Trophoblast cell (in vitro differentiated cells and primary cell): ENCODE measurements at regions not wholly inside any gene's neighbourhood (a gene's known extent, or its start where the extent isn't known, plus 50 kb on each side); places are given as distances from the start of the nearest gene placed in this dataset.

ENCODE experiments used
- DNase-seq, 2 donors: peaks; one replicate each; pipeline ENCODE4 v3.0.0-alpha.2; 2016
- H2AFZ ChIP-seq: 2 replicates; pipeline ENCODE4 v1.6.1; 2013; ENCODE audit warnings: low read length, moderate library complexity, mild to moderate bottlenecking; ENCODE audit not compliant: insufficient read depth, poor library complexity
- H2AK5ac ChIP-seq: 2 replicates; pipeline ENCODE4 v1.6.1; 2013; ENCODE audit warnings: mild to moderate bottlenecking, low read length
- H2BK120ac ChIP-seq: 2 replicates; pipeline ENCODE4 v1.6.1; 2013; ENCODE audit warnings: low read length, mild to moderate bottlenecking, moderate library complexity; ENCODE audit not compliant: insufficient read depth, poor library complexity
- H2BK12ac ChIP-seq: 2 replicates; pipeline ENCODE4 v1.6.1; 2013; ENCODE audit warnings: mild to moderate bottlenecking, low read length, moderate library complexity
- H2BK5ac ChIP-seq: 2 replicates; pipeline ENCODE4 v1.6.1; 2013; ENCODE audit warnings: low read length, low read depth, moderate library complexity, mild to moderate bottlenecking; ENCODE audit not compliant: poor library complexity
- H3K14ac ChIP-seq: 2 replicates; pipeline ENCODE4 v1.6.1; 2013; ENCODE audit warnings: mild to moderate bottlenecking, low read length
- H3K18ac ChIP-seq: 2 replicates; pipeline ENCODE4 v1.6.1; 2013; ENCODE audit warnings: mild to moderate bottlenecking, low read length
- H3K23ac ChIP-seq: 2 replicates; pipeline ENCODE4 v1.6.1; 2013; ENCODE audit warnings: low read length
- H3K27ac ChIP-seq: 2 replicates; pipeline ENCODE4 v1.5.1; 2013; ENCODE audit warnings: low read depth, mild to moderate bottlenecking, inconsistent platforms, low read length, moderate library complexity
- H3K27me3 ChIP-seq: 2 replicates; pipeline ENCODE4 v1.6.1; 2013; ENCODE audit warnings: inconsistent platforms, mild to moderate bottlenecking, low read length, moderate library complexity; ENCODE audit not compliant: insufficient read depth
- H3K36me3 ChIP-seq, 2 experiments: 1 replicate in 1 of 2; 2 replicates in 1 of 2; pipeline ENCODE4 v1.6.1; 2013; ENCODE audit warnings: low read length in 2 of 2, mild to moderate bottlenecking in 2 of 2, moderate library complexity in 1 of 2; ENCODE audit not compliant: insufficient read depth in 2 of 2, control insufficient read depth in 1 of 2
- H3K4ac ChIP-seq: 2 replicates; pipeline ENCODE4 v1.6.1; 2013; ENCODE audit warnings: low read depth, mild to moderate bottlenecking, low read length, moderate library complexity
- H3K4me1 ChIP-seq, 2 experiments: 1 replicate in 1 of 2; 2 replicates in 1 of 2; pipeline ENCODE4 v1.6.1; 2013; ENCODE audit warnings: low read length in 2 of 2, mild to moderate bottlenecking in 2 of 2, moderate library complexity in 1 of 2; ENCODE audit not compliant: insufficient read depth in 2 of 2, control insufficient read depth in 1 of 2
- H3K4me2 ChIP-seq: 2 replicates; pipeline ENCODE4 v1.6.1; 2013; ENCODE audit warnings: inconsistent platforms, mild to moderate bottlenecking, low read length, moderate library complexity
- H3K4me3 ChIP-seq: 2 replicates; pipeline ENCODE4 v1.5.1; 2013; ENCODE audit warnings: mild to moderate bottlenecking, low read depth, low read length, inconsistent platforms
- H3K79me1 ChIP-seq: one replicate; pipeline ENCODE4 v1.6.1; 2013; ENCODE audit warnings: low read length
- H3K79me2 ChIP-seq: 2 replicates; pipeline ENCODE4 v1.6.1; 2013; ENCODE audit warnings: low read length, mild to moderate bottlenecking; ENCODE audit not compliant: control insufficient read depth, insufficient read depth, poor library complexity
- H3K9ac ChIP-seq: 2 replicates; pipeline ENCODE4 v1.6.1; 2013; ENCODE audit warnings: mild to moderate bottlenecking, low read length
- H3K9me3 ChIP-seq: 2 replicates; pipeline ENCODE4 v1.6.1; 2013; ENCODE audit warnings: low read depth, mild to moderate bottlenecking, control low read depth, inconsistent platforms, low read length; ENCODE audit not compliant: insufficient read depth
- H4K12ac ChIP-seq: 2 replicates; pipeline ENCODE4 v1.6.1; 2013; ENCODE audit warnings: low read depth, mild to moderate bottlenecking, low read length, moderate library complexity
- H4K8ac ChIP-seq: 2 replicates; pipeline ENCODE4 v1.6.1; 2013; ENCODE audit warnings: low read depth, mild to moderate bottlenecking, low read length, moderate library complexity
- H4K91ac ChIP-seq: one replicate; pipeline ENCODE4 v1.6.1; 2013; ENCODE audit warnings: low read depth, mild to moderate bottlenecking, low read length, moderate library complexity
- WGBS: extraction: QIAGEN DNeasy Blood & Tissue Kit; methylation state at CpG from one replicate; pipeline ENCODE4 v1.1.7; 2013; ENCODE audit warnings: missing lambda C conversion rate; ENCODE audit not compliant: insufficient read length, insufficient coverage; ENCODE audit errors: extremely low coverage; 5-methylcytosine and 5-hydroxymethylcytosine counted together

GRCh38 chr3:90011996-90012395, 904.6 kb downstream of the EPHA3 start:
- H3K4me3 ChIP-seq: no peak overlapping the region
- peaks cover 1% of the 10 kb centered on the region for H3K79me1 ChIP-seq
- H2BK5ac ChIP-seq: no peak overlapping the region
- H3K27ac ChIP-seq: no peak overlapping the region
- no peak overlapping the region for H4K8ac ChIP-seq
- no peak overlapping the region for H3K9ac ChIP-seq
- H3K14ac ChIP-seq: no peak overlapping the region
- no peak overlapping the region for H2BK12ac ChIP-seq
- no peak overlapping the region for H3K4me2 ChIP-seq
- no peak overlapping the region for H3K4ac ChIP-seq
- no peak overlapping the region for H4K91ac ChIP-seq
- no CpG with 5 or more reads among the region's 2 CpGs for WGBS
- H3K79me2 ChIP-seq: no peaks in the 10 kb centered on the region
- H3K36me3 ChIP-seq: no peaks in the 10 kb centered on the region
- no peak overlapping the region for H2AFZ ChIP-seq
- H3K4me1 ChIP-seq: peaks cover 4 to 7% of the 10 kb centered on the region in 2 experiments
- DNase-seq: no peak
- no peaks in the 10 kb centered on the region for H3K9me3 ChIP-seq
- H3K18ac ChIP-seq: no peak overlapping the region
- no peak overlapping the region for H2BK120ac ChIP-seq
- H3K23ac ChIP-seq: no peak overlapping the region
- no peak overlapping the region for H4K12ac ChIP-seq
- H2AK5ac ChIP-seq: no peak overlapping the region
- H3K27me3 ChIP-seq: no peaks in the 10 kb centered on the region

GRCh38 chr3:90015688-90016356, 908.4 kb downstream of the EPHA3 start:
- Histone ChIP-seq H2AK5ac (no peak overlapping the region), H4K91ac (no peak overlapping the region), H3K9ac (no peak overlapping the region), H2BK120ac (no peak overlapping the region), H3K4me2 (no peak overlapping the region), H3K79me1 (peaks cover 1% of the 10 kb centered on the region), H3K4me3 (no peak overlapping the region), H3K4me1 (peaks cover 4 to 7% of the 10 kb centered on the region in 2 experiments), H3K18ac (no peak overlapping the region), H2AFZ (no peak overlapping the region), H3K14ac (no peak overlapping the region), H4K12ac (no peak overlapping the region), H3K79me2 (no peaks in the 10 kb centered on the region), H4K8ac (no peak overlapping the region), H2BK12ac (no peak overlapping the region), H3K27me3 (no peaks in the 10 kb centered on the region), H3K23ac (no peak overlapping the region), H2BK5ac (no peak overlapping the region), H3K9me3 (no peaks in the 10 kb centered on the region), H3K4ac (no peak overlapping the region), H3K36me3 (no peaks in the 10 kb centered on the region), H3K27ac (peak overlapping the region; percentile 64)
- no CpG with 5 or more reads among the region's 4 CpGs for WGBS
- DNase-seq: peak in 1 of 2 donors; percentile 1

DNA sequence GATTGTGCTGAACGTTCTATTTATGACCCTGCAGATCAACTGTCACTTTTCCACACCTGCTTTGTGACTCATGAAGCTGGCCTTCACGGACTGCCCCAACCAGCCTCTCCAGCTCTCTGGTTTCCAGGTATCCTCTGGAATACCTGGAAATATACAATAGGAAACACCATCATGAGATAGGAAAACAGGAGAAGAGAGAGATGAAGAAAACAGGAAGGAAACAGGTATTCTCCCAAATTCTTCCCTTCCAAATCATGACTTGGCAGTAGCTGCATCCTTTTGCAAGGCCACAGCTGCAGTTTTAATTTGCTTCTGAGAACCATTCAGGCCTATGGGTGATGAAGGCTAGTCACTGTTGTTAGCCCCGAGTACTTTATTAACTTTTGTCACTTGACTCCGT, 909.1 kb downstream of the EPHA3 start:
- H3K18ac ChIP-seq: no peak overlapping the region
- H3K27me3 ChIP-seq: no peaks in the 10 kb centered on the region
- H2BK5ac ChIP-seq: peak overlapping the region; percentile 31
- H3K14ac ChIP-seq: no peak overlapping the region
- no peak overlapping the region for H2AFZ ChIP-seq
- H2BK12ac ChIP-seq: no peak overlapping the region
- H2AK5ac ChIP-seq: no peak overlapping the region
- peak overlapping the region; percentile 33 for H2BK120ac ChIP-seq
- H3K36me3 ChIP-seq: no peaks in the 10 kb centered on the region
- peak in 1 of 2 donors; percentile 3 for DNase-seq
- H3K79me2 ChIP-seq: no peaks in the 10 kb centered on the region
- peak overlapping the region; percentile 33 for H3K4me2 ChIP-seq
- H3K4me1 ChIP-seq: peaks cover 4 to 5% of the 10 kb centered on the region in 2 experiments
- H4K91ac ChIP-seq: peak overlapping the region; percentile 6
- no peak overlapping the region for H3K23ac ChIP-seq
- H3K4me3 ChIP-seq: no peak overlapping the region
- H3K79me1 ChIP-seq: no peaks in the 10 kb centered on the region
- no peak overlapping the region for H4K8ac ChIP-seq
- H4K12ac ChIP-seq: no peak overlapping the region
- peak overlapping the region; percentile 56 for H3K27ac ChIP-seq
- H3K9me3 ChIP-seq: no peaks in the 10 kb centered on the region
- no CpG with 5 or more reads among the region's 4 CpGs for WGBS
- H3K4ac ChIP-seq: no peak overlapping the region
- no peak overlapping the region for H3K9ac ChIP-seq

GRCh38 chr3:90018779-90019178, 911.4 kb downstream of the EPHA3 start:
- no peak overlapping the region for H4K12ac ChIP-seq
- H3K27me3 ChIP-seq: no peaks in the 10 kb centered on the region
- no peak overlapping the region for H4K8ac ChIP-seq
- H3K36me3 ChIP-seq: no peaks in the 10 kb centered on the region
- H2BK5ac ChIP-seq: no peak overlapping the region
- peaks cover 4 to 5% of the 10 kb centered on the region in 2 experiments for H3K4me1 ChIP-seq
- no CpG with 5 or more reads among the region's 1 CpG for WGBS
- no peak overlapping the region for H2AK5ac ChIP-seq
- no peak overlapping the region for H3K18ac ChIP-seq
- no peak overlapping the region for H3K4me3 ChIP-seq
- H3K9me3 ChIP-seq: no peaks in the 10 kb centered on the region
- H3K79me2 ChIP-seq: no peaks in the 10 kb centered on the region
- DNase-seq: no peak
- H2BK120ac ChIP-seq: no peak overlapping the region
- H2BK12ac ChIP-seq: no peak overlapping the region
- H3K27ac ChIP-seq: no peak overlapping the region
- no peak overlapping the region for H4K91ac ChIP-seq
- no peak overlapping the region for H2AFZ ChIP-seq
- H3K9ac ChIP-seq: no peak overlapping the region
- no peak overlapping the region for H3K4me2 ChIP-seq
- H3K23ac ChIP-seq: no peak overlapping the region
- no peaks in the 10 kb centered on the region for H3K79me1 ChIP-seq
- no peak overlapping the region for H3K4ac ChIP-seq
- H3K14ac ChIP-seq: no peak overlapping the region
